HUES6 (cell line): ENCODE measurements at regions not wholly inside any gene's neighbourhood (a gene's known extent, or its start where the extent isn't known, plus 50 kb on each side); places are given as distances from the start of the nearest gene placed in this dataset.

ENCODE experiments used
- H3K27ac ChIP-seq: 2 replicates; pipeline ENCODE4 v1.7.0; 2013; ENCODE audit warnings: low read depth, mild to moderate bottlenecking, low read length, inconsistent platforms
- H3K27me3 ChIP-seq: 2 replicates; pipeline ENCODE4 v1.6.1; 2013; ENCODE audit warnings: low read length; ENCODE audit not compliant: control insufficient read depth, insufficient read depth
- H3K36me3 ChIP-seq: 2 replicates; pipeline ENCODE4 v1.6.1; 2013; ENCODE audit warnings: low read length; ENCODE audit not compliant: control insufficient read depth, insufficient read depth
- H3K4me1 ChIP-seq: 2 replicates; pipeline ENCODE4 v1.6.1; 2013; ENCODE audit warnings: low read length; ENCODE audit not compliant: control insufficient read depth, insufficient read depth
- H3K4me3 ChIP-seq: 2 replicates; pipeline ENCODE4 v1.5.1; 2013; ENCODE audit warnings: low read depth, low read length
- H3K9ac ChIP-seq: one replicate; pipeline ENCODE4 v1.6.1; 2013; ENCODE audit warnings: mild to moderate bottlenecking, low read length
- H3K9me3 ChIP-seq: 2 replicates; pipeline ENCODE4 v1.6.1; 2013; ENCODE audit warnings: low read depth, low read length; ENCODE audit not compliant: control insufficient read depth, insufficient read depth

DNA sequence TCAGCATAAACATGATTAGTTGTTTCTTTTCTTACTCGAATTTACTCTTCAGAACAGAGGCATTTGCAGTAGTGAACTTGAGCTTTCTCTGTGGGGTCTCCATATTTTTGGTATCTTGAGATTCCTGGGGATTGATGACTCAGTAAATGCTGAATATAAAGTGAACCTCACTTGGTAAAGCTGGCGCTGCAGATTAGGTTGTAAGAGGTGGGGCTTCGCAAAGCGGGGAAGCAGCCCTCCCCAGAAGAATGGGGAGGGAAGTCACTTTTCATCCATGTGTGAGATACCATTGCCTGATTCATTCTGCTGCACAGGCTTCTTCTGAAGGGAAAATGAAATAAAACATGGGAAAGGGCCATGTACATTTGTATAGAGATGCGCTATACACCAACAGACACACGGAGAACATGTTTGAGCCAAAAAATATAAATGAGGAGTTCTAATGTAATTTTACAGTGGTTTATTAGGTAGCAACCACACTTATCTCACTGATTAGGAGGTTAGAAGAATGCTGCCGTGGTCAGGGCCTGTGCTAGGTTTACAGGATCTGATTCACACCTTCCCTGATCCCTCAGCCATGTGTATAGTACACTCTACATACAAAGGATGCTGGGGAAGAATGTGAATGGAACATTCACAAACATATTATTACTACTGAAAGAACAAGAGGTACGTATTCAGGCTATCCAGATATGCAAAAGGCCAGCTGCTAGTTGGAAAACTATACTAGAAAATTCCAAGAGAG is 63.5 kb downstream of the DNTTIP2 start:
- Histone ChIP-seq H3K27me3 (no peaks in the 10 kb centered on the region), H3K4me1 (peaks cover 61% of the 10 kb centered on the region), H3K4me3 (no peak overlapping the region; the same call in 1 of the 2 replicates), H3K9me3 (no peaks in the 10 kb centered on the region), H3K36me3 (no peaks in the 10 kb centered on the region), H3K9ac (peak overlapping the region; percentile 50), H3K27ac (peak overlapping the region; percentile 56; the same call in 1 of the 2 replicates)

DNA sequence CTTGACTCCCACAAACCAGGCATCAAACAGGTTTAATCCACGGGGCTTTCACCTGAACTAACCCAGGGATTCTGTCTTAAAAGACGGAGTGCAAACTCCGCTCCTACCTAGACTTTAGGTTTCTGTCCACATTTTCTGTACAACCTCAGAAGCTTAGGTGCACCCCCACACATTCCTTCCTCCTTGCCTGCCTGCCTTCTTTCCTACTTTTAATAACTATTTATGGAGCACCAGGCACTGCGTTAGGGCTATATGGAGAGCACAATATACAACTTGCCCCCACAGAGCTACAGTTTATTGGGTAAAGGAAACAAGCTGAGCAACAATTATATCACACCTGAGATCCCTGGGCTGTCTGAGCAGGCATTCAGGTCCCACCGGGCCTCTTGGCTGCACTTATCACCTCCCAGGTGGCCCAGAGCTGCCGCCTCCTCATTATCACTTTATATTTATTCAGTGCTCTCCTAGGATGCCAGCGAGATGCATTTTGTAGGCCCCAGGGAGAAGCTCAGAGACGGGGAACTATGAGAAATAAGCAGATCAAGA is 64.1 kb downstream of the DNTTIP2 start:
- Histone ChIP-seq H3K9ac (peak overlapping the region; percentile 50), H3K27ac (peak overlapping the region; percentile 56; the same call in 1 of the 2 replicates), H3K4me3 (no peak overlapping the region; the same call in 1 of the 2 replicates), H3K36me3 (no peaks in the 10 kb centered on the region), H3K9me3 (no peaks in the 10 kb centered on the region), H3K27me3 (no peaks in the 10 kb centered on the region), H3K4me1 (peaks cover 54% of the 10 kb centered on the region)

DNA sequence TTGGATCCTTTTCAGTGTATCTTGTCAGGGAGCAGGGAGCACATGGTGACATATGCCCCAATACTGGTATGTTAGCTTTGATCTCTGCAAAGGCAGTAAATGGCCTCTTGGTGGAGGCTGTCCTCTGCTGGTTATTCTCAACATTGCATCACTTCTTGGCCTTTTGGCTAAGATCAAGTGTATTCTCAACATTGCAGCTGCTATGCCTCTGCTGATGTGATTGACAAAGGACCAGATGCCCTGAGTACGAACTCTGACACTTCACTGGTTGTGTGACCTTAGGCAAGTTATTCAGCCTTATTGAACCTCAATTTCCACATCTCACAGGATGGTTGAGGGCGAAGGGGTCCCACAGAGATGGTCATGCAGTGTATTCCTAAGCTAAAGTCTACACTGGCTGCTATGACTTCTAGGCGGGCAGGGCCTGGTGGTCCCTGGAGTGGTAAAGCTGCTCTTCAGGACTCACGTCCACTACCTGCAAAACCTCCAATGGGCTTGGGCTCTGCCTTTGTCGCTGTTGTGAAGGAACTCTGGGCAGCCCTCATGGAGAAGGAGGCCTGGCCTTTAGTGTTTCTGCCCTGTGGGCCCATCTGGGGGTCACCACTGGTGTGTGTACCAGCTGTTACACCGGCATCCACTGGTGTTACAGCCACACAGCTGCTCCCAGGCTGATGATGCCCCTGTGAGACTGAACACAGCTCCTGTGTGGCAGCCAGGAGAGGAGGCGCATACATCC is 64.8 kb downstream of the DNTTIP2 start:
- H3K9me3 ChIP-seq: no peaks in the 10 kb centered on the region
- peak overlapping the region; percentile 9 for H3K9ac ChIP-seq
- H3K4me3 ChIP-seq: no peak overlapping the region
- H3K27ac ChIP-seq: 0 out of 2 replicates have a peak overlapping the region, but pooled peaks have one; percentile 7
- no peaks in the 10 kb centered on the region for H3K36me3 ChIP-seq
- peaks cover 51% of the 10 kb centered on the region for H3K4me1 ChIP-seq
- H3K27me3 ChIP-seq: no peaks in the 10 kb centered on the region

DNA sequence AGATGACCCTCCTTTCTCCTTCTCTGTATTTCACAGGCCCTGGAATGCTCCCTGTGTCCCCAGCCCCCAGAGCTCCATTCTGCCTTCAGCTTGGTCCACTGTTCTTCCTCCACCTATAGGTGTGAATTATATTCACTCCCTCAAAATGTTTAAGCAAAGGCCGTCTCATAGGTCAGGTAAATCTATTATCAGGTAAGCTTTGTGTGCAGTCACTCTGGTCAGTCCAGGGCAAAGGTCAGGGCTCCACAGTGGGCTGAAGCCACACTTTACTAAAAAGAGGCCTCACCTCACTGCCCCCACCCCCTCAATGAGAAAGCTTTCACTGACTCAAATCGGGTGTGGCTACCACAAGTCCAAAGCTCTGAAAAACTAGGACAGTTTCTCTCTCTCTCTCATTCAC is 65.9 kb downstream of the DNTTIP2 start:
- H3K9me3 ChIP-seq: peaks cover 8% of the 10 kb centered on the region; the same call in 1 of the 2 replicates
- peaks cover 44% of the 10 kb centered on the region for H3K4me1 ChIP-seq
- H3K9ac ChIP-seq: no peak overlapping the region
- H3K27me3 ChIP-seq: no peaks in the 10 kb centered on the region
- no peak overlapping the region for H3K27ac ChIP-seq
- no peaks in the 10 kb centered on the region for H3K36me3 ChIP-seq
- no peak overlapping the region for H3K4me3 ChIP-seq

DNA sequence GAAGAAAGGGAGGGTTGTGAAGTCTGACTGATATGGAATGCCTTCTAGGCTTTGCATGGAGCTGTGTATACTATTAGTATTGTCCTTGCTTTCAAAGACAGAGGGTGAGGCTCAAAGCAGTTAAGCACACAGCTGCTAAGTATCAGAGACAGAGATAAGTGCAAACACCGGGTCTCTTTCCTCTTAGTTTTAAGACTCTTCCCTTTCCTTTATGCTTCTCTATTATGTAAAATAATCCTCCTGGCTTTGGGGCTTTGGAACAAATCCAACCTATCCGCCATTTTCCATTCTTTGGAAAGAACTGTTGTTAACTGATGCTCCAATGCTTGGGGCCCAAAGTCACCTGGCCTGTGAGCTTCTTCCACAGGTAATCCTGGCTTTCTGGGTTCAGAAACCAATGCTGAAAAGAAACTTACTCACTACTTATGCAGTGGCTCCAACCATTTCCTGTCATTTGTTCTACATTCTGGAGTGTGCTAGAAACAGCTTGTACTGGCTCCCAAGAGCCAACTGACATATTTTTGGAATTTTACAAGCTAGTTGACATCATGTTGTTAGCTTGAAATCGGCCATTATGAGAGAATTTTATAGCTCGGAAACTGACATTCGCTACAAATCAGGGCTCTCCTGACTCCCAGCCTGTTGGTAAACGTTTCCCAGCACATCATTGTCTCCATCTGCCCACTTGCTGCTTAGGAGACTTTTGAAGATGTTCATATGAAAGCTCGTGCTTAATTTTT is 67.5 kb downstream of the DNTTIP2 start:
- Histone ChIP-seq H3K27ac (no peak overlapping the region), H3K9me3 (peaks cover 10% of the 10 kb centered on the region; the same call in 1 of the 2 replicates), H3K4me1 (peaks cover 30% of the 10 kb centered on the region), H3K36me3 (no peaks in the 10 kb centered on the region), H3K4me3 (no peak overlapping the region), H3K27me3 (no peaks in the 10 kb centered on the region), H3K9ac (no peak overlapping the region)

DNA sequence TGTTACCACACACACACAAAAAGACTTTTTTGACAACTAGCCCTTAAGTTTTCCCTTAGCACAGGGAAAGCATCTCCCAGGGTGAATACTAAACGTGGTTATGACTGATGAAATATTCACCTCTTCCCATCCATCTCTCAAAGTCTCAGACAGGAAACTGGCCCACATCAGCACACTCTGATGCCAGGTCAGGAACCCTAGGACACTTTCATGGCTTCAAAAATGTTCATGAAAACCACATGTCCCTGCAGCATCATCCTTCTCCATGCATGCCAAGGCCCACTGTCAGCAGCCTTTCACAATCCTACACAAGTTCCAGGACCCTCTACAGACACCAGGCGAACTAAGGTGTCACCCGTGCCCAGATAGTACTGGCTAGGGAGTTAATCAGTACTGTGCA is 68.7 kb downstream of the DNTTIP2 start:
- Histone ChIP-seq H3K36me3 (no peaks in the 10 kb centered on the region), H3K4me3 (no peak overlapping the region), H3K9me3 (peaks cover 10% of the 10 kb centered on the region; the same call in 1 of the 2 replicates), H3K4me1 (peaks cover 22% of the 10 kb centered on the region), H3K27ac (no peak overlapping the region), H3K9ac (no peak overlapping the region), H3K27me3 (no peaks in the 10 kb centered on the region)

DNA sequence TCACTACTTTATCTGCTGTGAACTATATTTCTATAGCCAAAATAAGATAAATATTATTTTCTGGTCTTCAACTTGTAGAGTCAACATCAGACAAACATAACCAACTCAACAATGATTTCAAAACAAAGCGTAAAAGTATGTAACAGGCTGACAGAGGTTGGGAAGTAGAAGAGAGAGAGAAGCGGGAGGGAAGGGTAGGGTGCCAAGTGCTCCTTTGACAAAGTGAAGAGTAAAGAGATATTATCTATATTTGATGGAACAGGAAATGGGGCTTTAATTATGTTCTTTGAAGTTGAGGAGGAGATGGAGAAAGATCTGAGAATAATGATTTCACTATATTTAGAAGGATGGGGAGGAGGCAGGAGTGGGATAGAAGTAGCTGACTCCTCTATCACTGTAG is 70.1 kb downstream of the DNTTIP2 start:
- H3K36me3 ChIP-seq: no peaks in the 10 kb centered on the region
- no peak overlapping the region for H3K4me3 ChIP-seq
- H3K4me1 ChIP-seq: peaks cover 9% of the 10 kb centered on the region
- no peak overlapping the region for H3K27ac ChIP-seq
- no peaks in the 10 kb centered on the region for H3K27me3 ChIP-seq
- no peak overlapping the region for H3K9ac ChIP-seq
- H3K9me3 ChIP-seq: peaks cover 10% of the 10 kb centered on the region; the same call in 1 of the 2 replicates

DNA sequence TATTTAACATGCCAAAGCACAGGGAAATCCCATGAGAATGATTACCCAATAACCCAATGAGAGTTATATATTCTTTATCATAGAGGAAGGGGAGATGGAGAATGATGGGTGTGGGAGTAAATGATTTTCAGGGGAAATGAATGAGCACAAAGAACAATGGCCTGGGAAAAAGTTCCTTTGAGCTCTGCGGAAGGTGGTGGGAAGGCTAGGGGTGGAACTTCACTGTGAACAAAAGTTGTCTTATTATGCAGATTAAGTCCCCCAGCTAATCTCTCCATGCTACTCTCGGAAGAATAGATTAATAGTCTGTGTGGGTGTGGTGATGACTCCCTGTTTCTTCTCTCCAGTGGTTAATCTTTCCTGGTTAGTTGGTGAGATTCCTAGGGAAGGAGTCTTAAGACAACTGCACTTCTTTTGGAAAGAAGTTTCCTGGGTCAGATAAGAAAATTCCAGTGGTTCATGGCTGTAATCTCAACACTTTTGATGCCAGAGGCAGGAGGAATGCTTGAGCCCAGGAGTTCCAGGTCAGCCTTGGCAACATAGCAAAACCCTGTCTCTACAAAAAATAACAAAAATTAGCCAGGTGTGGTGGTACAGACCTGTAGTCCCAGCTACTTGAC is 71.6 kb downstream of the DNTTIP2 start:
- no peaks in the 10 kb centered on the region for H3K27me3 ChIP-seq
- H3K27ac ChIP-seq: no peak overlapping the region
- H3K4me1 ChIP-seq: no peaks in the 10 kb centered on the region; the same call in none of the 2 replicates
- H3K36me3 ChIP-seq: no peaks in the 10 kb centered on the region
- H3K9me3 ChIP-seq: peaks cover 10% of the 10 kb centered on the region; the same call in 1 of the 2 replicates
- no peak overlapping the region for H3K9ac ChIP-seq
- H3K4me3 ChIP-seq: no peak overlapping the region

DNA sequence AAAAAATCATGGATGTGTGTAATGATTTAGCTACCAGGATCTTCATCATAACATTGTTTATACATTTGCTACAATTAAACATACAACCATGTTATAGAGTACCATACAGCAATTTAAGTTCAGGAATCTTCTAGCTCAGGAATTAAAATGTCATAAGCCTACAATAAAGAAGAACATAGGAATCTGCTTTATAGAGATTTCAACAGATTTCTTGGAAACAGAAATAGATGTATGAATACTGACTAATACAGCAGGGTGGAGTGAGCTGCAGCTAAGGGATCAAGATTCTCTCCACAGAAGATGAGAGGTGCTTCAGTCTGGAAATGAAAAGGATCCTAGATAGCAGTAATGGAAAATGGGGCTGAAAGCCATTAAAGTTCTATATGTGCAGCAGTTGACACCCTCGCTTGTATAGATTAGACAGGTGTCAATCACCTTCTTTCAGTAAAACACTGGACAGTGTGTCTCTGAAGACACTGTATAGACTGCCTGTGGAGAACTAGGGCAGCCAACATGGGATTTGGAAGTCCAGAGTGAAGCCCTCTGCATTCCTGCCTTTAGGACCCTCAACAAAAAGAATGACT is 73.9 kb downstream of the DNTTIP2 start:
- H3K27ac ChIP-seq: no peak overlapping the region
- H3K27me3 ChIP-seq: no peaks in the 10 kb centered on the region
- H3K4me1 ChIP-seq: no peaks in the 10 kb centered on the region; the same call in 1 of the 2 replicates
- H3K4me3 ChIP-seq: no peak overlapping the region
- H3K36me3 ChIP-seq: no peaks in the 10 kb centered on the region
- H3K9ac ChIP-seq: no peak overlapping the region
- H3K9me3 ChIP-seq: peaks cover 10% of the 10 kb centered on the region; the same call in 1 of the 2 replicates

DNA sequence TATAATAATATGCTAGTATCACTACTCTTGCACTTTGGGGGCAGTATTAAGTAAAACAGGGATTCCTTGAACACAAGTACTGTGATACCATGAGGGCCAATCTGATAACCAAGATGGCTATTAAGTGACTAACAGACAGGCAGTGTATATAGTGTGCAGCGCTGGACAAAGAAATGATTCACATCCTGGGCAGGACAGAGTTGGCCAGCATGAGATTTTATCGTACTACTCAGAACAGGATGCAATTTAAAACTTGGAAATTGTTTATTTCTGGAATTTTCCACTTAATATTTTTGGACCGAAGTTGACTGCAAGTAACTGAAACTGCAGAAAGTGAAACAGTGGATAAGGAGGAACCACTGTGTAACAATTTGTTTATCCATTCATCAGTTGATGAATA is 74.6 kb downstream of the DNTTIP2 start:
- Histone ChIP-seq H3K4me1 (no peaks in the 10 kb centered on the region; the same call in 1 of the 2 replicates), H3K9ac (no peak overlapping the region), H3K27me3 (no peaks in the 10 kb centered on the region), H3K36me3 (no peaks in the 10 kb centered on the region), H3K27ac (no peak overlapping the region), H3K9me3 (peaks cover 10% of the 10 kb centered on the region; the same call in 1 of the 2 replicates), H3K4me3 (no peak overlapping the region)
